Uterus (tissue), 2 donors: ENCODE measurements at regions not wholly inside any gene's neighbourhood (a gene's known extent, or its start where the extent isn't known, plus 50 kb on each side); places are given as distances from the start of the nearest gene placed in this dataset.

ENCODE experiments used
- POLR2A ChIP-seq, 2 donors: fragments of 450-650 bp; IDR thresholded peaks; one replicate each; pipeline ENCODE4 v1.6.1; 2016; ENCODE audit warnings: antibody characterized with exemption in 2 of 2, mild to moderate bottlenecking in 1 of 2, moderate library complexity in 1 of 2
- TF ChIP-seq, protein P1 (sequence below), 4 experiments: fragments of 200-600 bp in 2 of 4; fragments of 450-650 bp in 2 of 4; sonication (generic) in 2 of 4; IDR thresholded peaks; one replicate each; pipeline ENCODE4 v1.5.1; 2016 to 2019; ENCODE audit warnings: antibody characterized with exemption in 4 of 4, mild to moderate bottlenecking in 2 of 4, moderate library complexity in 1 of 4

GRCh38 chr16:26595199-26595598 is 471.5 kb upstream of the C16orf82 start:
- TF ChIP-seq, protein P1, sequence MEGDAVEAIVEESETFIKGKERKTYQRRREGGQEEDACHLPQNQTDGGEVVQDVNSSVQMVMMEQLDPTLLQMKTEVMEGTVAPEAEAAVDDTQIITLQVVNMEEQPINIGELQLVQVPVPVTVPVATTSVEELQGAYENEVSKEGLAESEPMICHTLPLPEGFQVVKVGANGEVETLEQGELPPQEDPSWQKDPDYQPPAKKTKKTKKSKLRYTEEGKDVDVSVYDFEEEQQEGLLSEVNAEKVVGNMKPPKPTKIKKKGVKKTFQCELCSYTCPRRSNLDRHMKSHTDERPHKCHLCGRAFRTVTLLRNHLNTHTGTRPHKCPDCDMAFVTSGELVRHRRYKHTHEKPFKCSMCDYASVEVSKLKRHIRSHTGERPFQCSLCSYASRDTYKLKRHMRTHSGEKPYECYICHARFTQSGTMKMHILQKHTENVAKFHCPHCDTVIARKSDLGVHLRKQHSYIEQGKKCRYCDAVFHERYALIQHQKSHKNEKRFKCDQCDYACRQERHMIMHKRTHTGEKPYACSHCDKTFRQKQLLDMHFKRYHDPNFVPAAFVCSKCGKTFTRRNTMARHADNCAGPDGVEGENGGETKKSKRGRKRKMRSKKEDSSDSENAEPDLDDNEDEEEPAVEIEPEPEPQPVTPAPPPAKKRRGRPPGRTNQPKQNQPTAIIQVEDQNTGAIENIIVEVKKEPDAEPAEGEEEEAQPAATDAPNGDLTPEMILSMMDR (IDR thresholded peaks at IDR 0.05), result no peak
- no peak for TF ChIP-seq POLR2A (IDR thresholded peaks at IDR 0.05)
